ENCODE measurements at regions not wholly inside any gene's neighbourhood (a gene's known extent, or its start where the extent isn't known, plus 50 kb on each side); places are given as distances from the start of the nearest gene placed in this dataset.

- no peak for TF ChIP-seq EZH2 (IDR thresholded peaks at IDR 0.05)
- TF ChIP-seq CTCF (IDR thresholded peaks at IDR 0.05): no peak
Observed at GRCh38 chr10:6881987-6882386, 301.9 kb upstream of the PRKCQ start.

All from neural progenitor cell (in vitro differentiated cells).